Thyroid gland (tissue), 4 donors: ENCODE measurements at regions not wholly inside any gene's neighbourhood (a gene's known extent, or its start where the extent isn't known, plus 50 kb on each side); places are given as distances from the start of the nearest gene placed in this dataset.

Experiments
- DNase-seq, 2 donors: peaks; one replicate each; pipeline ENCODE4 v3.0.0-alpha.2; 2019
- H3K27ac ChIP-seq, 3 donors: fragments of 200-600 bp; sonication (generic); 1 replicate in 2 of 3; 2 replicates in 1 of 3; pipeline ENCODE4 v1.5.1; 2016 to 2019; ENCODE audit warnings: mild to moderate bottlenecking in 1 of 3, moderate library complexity in 1 of 3
- H3K27me3 ChIP-seq: fragments of 200-600 bp; sonication (generic); one replicate; pipeline ENCODE4 v1.5.1; 2019
- H3K36me3 ChIP-seq, 2 donors: fragments of 200-600 bp; sonication (generic); one replicate each; pipeline ENCODE4 v1.5.1; 2016 to 2019
- H3K4me1 ChIP-seq, 2 donors: fragments of 200-600 bp; sonication (generic); one replicate each; pipeline ENCODE4 v1.5.1; 2017 to 2019
- H3K4me3 ChIP-seq, 3 donors: fragments of 200-600 bp; sonication (generic); replicated peaks in 1 of 3; 1 replicate in 2 of 3; 2 replicates in 1 of 3; pipeline ENCODE4 v1.5.1; 2016; ENCODE audit warnings: mild to moderate bottlenecking in 1 of 3
- H3K9me3 ChIP-seq: fragments of 200-600 bp; sonication (generic); one replicate; pipeline ENCODE4 v1.5.1; 2017
- POLR2A ChIP-seq, 2 donors: fragments of 450-650 bp; IDR thresholded peaks; one replicate each; pipeline ENCODE4 v1.6.1; 2017; ENCODE audit warnings: antibody characterized with exemption in 2 of 2, mild to moderate bottlenecking in 2 of 2, moderate library complexity in 1 of 2
- WGBS, 2 donors: methylation state at CpG; one replicate each; pipeline ENCODE4 v1.1.5; 2017; 5-methylcytosine and 5-hydroxymethylcytosine counted together
- intact Hi-C: fragments of 100-400 bp; cut with DNase I; formaldehyde crosslinking; loops from one replicate; pipeline ENCODE4 v1.15.1; 2023
- TF ChIP-seq, protein P1 (sequence below), 6 experiments: fragments of 200-600 bp in 3 of 6; fragments of 450-650 bp in 3 of 6; sonication (generic) in 3 of 6; IDR thresholded peaks; one replicate each; pipeline ENCODE4 v1.5.1; 2016 to 2019; ENCODE audit warnings: antibody characterized with exemption in 6 of 6, mild to moderate bottlenecking in 2 of 6, inconsistent platforms in 1 of 6, moderate library complexity in 1 of 6

DNA sequence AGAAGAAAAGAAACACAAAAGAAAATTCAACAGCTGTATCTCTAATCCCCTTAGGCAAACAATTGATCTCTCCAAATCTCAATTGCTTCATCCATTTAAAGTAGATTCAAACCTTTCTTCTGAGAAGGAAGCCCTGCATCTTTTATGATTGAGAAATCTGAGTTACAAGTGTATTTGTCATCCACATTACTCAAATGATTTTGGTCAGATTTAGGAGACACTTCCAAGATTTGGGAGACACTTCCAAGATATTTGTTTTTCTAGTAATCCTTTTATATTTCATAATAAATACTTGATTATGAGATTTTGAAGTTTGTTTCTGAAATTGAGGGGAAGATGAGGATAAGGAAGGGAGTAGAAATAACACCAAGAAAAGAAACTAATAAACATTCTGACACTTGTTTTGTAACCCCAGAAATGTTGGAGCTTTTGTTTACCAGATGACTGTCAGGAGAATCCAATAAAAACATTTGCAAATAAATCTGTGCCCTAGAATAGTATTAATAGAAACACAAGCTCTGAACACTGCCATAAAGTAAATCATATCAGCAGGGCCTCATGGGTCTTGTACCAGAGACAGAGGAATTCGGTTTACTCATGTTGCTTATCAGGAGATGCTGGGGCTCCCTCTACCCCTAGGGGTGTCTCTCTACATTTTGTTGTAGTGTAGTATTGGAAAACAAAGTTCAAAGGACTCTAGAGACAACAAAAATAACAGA, 314.3 kb upstream of the NT5E start:
- H3K4me1 ChIP-seq, result no peaks in the 10 kb centered on the region
- H3K4me3 ChIP-seq, result no peak overlapping the region
- H3K9me3 ChIP-seq, result no peaks in the 10 kb centered on the region
- H3K36me3 ChIP-seq, result no peaks in the 10 kb centered on the region
- no peak overlapping the region for H3K27ac ChIP-seq
- 50 to 61% methylated on average over 1 of the region's 1 CpG for WGBS, 2 donors
- no peaks in the 10 kb centered on the region for H3K27me3 ChIP-seq
- intact Hi-C loops, result no loop called here
- no peak for TF ChIP-seq POLR2A (IDR thresholded peaks at IDR 0.05)
- TF ChIP-seq, protein P1, sequence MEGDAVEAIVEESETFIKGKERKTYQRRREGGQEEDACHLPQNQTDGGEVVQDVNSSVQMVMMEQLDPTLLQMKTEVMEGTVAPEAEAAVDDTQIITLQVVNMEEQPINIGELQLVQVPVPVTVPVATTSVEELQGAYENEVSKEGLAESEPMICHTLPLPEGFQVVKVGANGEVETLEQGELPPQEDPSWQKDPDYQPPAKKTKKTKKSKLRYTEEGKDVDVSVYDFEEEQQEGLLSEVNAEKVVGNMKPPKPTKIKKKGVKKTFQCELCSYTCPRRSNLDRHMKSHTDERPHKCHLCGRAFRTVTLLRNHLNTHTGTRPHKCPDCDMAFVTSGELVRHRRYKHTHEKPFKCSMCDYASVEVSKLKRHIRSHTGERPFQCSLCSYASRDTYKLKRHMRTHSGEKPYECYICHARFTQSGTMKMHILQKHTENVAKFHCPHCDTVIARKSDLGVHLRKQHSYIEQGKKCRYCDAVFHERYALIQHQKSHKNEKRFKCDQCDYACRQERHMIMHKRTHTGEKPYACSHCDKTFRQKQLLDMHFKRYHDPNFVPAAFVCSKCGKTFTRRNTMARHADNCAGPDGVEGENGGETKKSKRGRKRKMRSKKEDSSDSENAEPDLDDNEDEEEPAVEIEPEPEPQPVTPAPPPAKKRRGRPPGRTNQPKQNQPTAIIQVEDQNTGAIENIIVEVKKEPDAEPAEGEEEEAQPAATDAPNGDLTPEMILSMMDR (IDR thresholded peaks at IDR 0.05), result no peak
- no peak for DNase-seq

DNA sequence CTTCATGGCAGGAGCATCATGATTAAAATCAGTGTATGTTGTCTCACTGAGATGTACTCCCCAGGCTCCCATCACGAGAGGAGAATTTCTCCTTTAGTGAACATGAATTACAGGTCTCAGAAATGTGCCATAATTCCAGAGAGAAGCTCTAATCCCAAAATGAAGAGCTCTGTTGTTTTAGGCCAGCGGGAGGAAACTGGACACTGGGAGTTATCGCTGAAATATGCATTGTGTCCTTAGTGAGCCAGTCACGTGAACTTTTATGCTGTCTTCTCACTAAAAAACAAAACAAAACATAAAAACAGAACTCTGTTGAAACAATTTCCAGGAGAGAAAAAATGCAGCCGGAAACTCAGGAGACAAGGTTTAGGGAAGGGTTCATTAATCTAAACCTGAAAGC, 315.7 kb upstream of the NT5E start:
- DNase-seq, result no peak
- WGBS, 2 donors, result 71 to 76% methylated on average over 5 of the region's 5 CpGs
- H3K4me3 ChIP-seq, result no peak overlapping the region

GRCh38 chr6:85132091-85132490, 317.8 kb upstream of the NT5E start:
- intact Hi-C loops, result no loop called here
- H3K9me3 ChIP-seq, result no peaks in the 10 kb centered on the region
- H3K4me3 ChIP-seq, result no peak overlapping the region
- no peaks in the 10 kb centered on the region for H3K27me3 ChIP-seq
- DNase-seq, result no peak
- H3K4me1 ChIP-seq, result no peaks in the 10 kb centered on the region
- 67 to 77% methylated on average over 1 of the region's 1 CpG for WGBS, 2 donors
- no peak overlapping the region for H3K27ac ChIP-seq
- TF ChIP-seq, protein P1 (IDR thresholded peaks at IDR 0.05), result no peak
- TF ChIP-seq POLR2A (IDR thresholded peaks at IDR 0.05), result no peak
- no peaks in the 10 kb centered on the region for H3K36me3 ChIP-seq

More for the DNA sequence above, 315.7 kb upstream of the NT5E start:
- intact Hi-C loops, result no loop called here
- TF ChIP-seq, protein P1 (IDR thresholded peaks at IDR 0.05), result no peak
- TF ChIP-seq POLR2A (IDR thresholded peaks at IDR 0.05), result no peak
- Histone ChIP-seq H3K36me3 (no peaks in the 10 kb centered on the region), H3K27me3 (no peaks in the 10 kb centered on the region), H3K27ac (no peak overlapping the region), H3K9me3 (no peaks in the 10 kb centered on the region), H3K4me1 (no peaks in the 10 kb centered on the region)

- intact Hi-C loops, result no loop called here
- Histone ChIP-seq H3K4me1 (no peaks in the 10 kb centered on the region), H3K27ac (no peak overlapping the region), H3K36me3 (no peaks in the 10 kb centered on the region), H3K27me3 (no peaks in the 10 kb centered on the region), H3K4me3 (no peak overlapping the region), H3K9me3 (no peaks in the 10 kb centered on the region)
- no peak for DNase-seq
- 74 to 79% methylated on average over 3 of the region's 3 CpGs for WGBS, 2 donors
- TF ChIP-seq POLR2A (IDR thresholded peaks at IDR 0.05), result no peak
- TF ChIP-seq, protein P1 (IDR thresholded peaks at IDR 0.05), result no peak
Measured at GRCh38 chr6:85130743-85131142, 319.1 kb upstream of the NT5E start.

DNA sequence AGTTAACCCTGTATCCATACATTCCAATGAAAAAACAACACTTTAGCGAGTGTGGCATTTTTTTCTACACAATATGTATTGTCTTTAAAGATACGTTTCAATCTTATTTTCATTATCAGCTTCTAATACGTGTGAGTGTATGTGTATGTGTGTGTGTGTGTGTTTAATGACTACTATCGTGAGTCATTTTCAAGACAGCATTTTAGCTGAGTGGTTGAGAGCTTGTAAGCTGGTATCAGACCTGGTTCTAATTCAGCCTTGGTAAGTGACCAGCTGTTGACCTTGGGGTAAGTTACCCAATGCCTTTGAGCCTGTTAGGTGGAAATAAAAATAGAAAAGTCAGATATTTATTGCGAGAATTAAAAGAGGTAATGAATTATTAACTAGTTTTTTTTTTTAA, 320.0 kb upstream of the NT5E start:
- H3K4me3 ChIP-seq, result no peak overlapping the region
- no peaks in the 10 kb centered on the region for H3K27me3 ChIP-seq
- H3K9me3 ChIP-seq, result no peaks in the 10 kb centered on the region
- no peaks in the 10 kb centered on the region for H3K36me3 ChIP-seq
- TF ChIP-seq, protein P1 (IDR thresholded peaks at IDR 0.05), result no peak
- TF ChIP-seq POLR2A (IDR thresholded peaks at IDR 0.05), result no peak
- 84 to 86% methylated on average over 5 of the region's 5 CpGs for WGBS, 2 donors
- no peak for DNase-seq
- intact Hi-C loops, result no loop called here
- H3K4me1 ChIP-seq, result no peaks in the 10 kb centered on the region
- H3K27ac ChIP-seq, result no peak overlapping the region
